HG03060 (cell line): ENCODE measurements at regions not wholly inside any gene's neighbourhood (a gene's known extent, or its start where the extent isn't known, plus 50 kb on each side); places are given as distances from the start of the nearest gene placed in this dataset.

Source experiments
- ATAC-seq: cut with Tn5 transposase; IDR thresholded peaks from one replicate; pipeline ENCODE4 v1.9.1; 2021; ENCODE audit warnings: low read depth, moderate number of reproducible peaks; ENCODE audit not compliant: unreplicated experiment

DNA sequence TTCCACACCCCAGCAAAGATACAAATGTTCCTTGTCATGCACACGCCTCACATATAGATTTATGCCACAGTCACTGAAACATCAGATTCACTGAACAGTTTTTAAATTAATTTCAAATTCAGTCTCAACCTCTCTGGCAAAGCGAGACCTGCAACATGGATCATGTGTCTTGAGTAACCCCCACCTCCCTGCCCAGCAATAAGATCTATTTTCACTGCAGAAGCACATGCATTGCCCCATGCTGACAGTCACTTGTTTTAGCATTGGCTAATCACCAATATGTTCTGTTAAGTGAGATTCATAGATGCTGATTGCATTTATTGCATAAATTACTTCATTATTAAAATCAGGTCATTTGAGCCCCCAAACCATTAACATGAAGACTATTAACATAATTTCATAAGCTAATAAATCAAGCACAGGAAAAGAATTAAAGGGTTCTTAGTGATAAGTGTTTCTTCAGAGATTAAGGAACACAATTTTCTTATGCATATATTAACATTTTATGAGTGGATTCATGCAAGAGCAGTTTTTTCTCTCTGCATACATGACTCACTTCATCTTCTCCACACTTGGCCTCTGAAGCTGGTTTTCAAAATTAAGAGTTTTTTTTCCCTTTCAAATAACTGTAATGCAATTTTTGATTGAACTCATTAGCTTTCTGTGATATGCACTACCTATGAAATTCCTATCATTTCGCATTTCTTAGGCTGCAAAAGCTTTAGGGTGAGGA is 173.2 kb upstream of the SOX4 start:
- ATAC-seq = no peak

DNA sequence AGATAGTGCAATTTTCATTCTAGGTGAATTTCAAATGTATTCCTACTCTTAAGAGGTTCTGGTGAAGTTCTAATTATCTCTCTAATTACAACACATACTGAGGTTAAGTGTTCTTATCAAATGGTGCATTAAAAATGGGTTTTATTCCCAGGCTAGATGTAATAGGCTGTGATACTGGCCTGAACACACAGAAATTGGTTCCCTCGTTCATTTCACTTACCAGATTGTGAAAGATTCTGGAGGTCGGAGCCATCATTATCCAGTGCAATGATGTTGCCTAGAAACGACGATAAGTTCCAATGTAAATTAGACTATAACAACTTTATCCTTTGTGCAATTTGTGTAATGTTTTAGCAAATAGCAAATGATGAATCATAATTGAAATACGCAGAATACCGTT is 172.6 kb upstream of the SOX4 start:
- ATAC-seq = no peak

DNA sequence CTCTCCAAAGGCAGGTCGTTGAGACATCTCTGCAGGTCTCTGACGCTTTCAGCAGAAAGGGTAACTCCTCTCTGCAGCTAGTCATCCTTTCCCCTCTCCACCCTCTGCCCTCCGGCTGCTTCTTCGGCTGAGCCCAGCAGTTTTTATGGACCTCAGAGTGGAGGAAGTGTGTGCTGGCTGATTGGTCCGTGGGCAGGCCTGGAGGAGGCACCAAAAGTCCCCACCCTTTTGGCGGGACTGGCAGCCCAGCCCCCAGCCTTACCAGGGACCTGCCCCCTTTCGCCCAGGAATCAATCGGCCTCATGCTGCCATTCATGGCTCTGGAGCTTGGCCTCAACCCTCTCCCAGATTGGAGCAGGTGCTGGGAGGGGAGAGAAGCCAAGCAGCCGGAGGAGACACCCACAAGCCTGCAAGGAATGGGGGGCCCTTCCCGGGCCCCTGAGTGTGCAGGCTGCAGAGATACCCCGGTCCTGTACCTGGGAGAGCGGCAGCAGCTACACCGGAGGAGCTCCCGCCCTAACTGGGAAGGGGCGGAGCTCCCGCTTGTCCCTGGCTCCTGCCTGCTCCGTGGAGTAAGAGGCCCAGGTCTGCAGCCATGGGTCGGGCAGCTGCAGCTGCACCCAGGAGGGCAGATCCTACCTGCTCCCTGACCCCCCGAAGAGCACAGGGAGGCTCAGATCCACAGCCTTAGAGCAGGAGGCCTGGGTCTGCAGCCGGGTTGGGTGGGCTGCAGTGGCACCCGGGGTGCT is 170.3 kb upstream of the SOX4 start:
- no peak for ATAC-seq

DNA sequence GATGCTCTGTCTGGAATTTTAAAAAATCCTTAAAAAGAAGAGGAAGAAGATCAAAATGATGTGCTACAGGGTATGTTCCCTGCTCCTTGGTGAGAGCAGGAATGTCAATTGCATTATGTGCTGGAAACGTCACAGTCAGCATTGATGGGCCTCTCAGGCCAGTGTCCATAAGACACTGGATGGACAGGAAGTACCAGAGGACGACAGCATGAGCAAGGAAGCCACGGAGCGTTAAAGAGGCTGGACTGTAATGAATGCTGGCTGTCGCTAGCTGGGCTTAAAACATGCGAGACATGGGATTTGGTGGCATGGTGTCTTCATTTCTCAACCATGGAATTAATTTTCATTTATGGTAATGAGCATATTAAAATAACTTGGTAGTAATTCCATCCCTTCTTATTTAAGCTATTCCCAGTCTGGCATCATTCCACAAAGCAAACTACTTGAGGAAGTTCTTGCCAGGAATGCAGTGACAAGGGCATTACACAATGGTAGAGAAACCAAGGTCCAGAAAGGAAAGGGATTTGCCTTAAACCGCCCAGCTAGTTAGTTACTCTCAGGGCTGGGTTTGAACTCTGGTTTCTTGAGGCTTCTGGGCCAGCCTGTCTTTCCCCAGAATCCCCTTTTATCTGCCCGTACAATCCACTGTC is 166.6 kb upstream of the SOX4 start:
- ATAC-seq = no peak

GRCh38 chr6:21429291-21429690 is 164.3 kb upstream of the SOX4 start:
- no peak for ATAC-seq

DNA sequence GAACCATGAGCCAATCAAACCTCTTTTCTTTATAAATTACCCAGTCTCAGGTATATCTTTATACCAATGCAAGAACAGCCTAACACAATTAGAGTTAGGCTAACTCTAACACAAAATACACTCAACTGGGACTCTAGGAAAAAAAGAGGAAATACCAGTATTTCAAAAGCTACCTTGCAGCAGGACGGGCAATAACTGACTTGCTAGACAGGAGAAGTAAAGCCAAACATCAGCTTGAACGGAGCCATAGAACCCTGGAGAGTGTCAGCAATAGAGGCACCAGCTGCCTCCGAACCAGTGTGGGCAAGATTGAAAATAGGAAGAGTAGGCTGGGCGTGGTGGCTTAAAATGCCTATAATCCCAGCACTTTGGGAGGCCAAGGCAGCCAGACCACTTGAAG is 162.0 kb upstream of the SOX4 start:
- no peak for ATAC-seq

- no peak for ATAC-seq
Measured at GRCh38 chr6:21436625-21437024, 156.9 kb upstream of the SOX4 start.

- ATAC-seq = no peak
Measured at GRCh38 chr6:21437581-21437980, 156.0 kb upstream of the SOX4 start.

DNA sequence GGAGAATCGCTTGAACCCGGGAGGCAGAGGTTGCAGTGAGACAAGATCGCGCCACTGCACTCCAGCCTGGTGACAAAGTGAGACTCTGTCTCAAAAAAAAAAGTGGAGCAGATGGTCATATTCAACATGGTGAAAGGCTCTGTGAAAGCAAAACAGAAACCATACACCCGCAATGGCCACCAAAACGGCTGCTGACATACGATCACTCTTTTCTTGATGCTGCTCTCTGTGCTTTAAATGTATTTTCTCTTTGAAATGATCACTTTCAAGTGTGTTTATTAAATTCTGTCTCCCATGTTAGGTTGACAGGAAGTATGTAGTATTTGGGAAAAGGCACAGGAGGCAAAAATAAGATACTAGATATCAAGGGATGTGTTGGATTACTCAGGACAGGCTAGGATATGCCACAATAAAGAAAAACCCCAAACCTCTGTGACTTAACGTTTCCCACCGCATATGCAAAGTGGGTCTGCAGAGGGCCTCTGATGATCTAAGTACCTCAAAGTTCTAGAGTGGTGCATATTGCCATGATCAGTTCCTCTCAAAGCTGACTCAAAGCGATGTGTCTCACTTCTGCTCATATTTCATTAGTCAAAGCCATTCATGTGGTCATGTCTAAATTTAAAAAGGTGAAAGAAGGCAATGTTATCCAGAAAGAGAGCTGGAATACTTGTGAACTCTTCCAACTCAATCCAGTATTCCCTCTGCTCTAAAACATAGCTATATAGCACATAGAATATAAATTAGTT is 155.1 kb upstream of the SOX4 start:
- ATAC-seq = peak; percentile 94

DNA sequence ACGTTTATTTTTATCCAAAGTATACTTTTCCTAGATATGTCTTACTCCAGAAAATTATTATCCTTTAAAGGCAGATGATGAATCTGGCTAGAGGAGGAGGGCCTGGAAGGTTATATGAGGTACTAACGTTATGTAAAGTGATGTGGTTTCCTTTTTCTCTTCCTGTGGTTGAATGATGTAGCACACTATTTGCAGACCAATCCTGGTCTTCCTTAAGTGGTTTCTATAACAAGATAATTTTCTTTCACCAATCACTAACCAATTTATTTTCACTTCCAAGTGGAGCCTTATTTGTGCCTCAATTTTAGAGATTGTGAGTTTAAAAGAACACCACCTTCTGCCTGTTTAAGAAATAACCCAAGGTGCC is 154.6 kb upstream of the SOX4 start:
- ATAC-seq = peak; percentile 56

DNA sequence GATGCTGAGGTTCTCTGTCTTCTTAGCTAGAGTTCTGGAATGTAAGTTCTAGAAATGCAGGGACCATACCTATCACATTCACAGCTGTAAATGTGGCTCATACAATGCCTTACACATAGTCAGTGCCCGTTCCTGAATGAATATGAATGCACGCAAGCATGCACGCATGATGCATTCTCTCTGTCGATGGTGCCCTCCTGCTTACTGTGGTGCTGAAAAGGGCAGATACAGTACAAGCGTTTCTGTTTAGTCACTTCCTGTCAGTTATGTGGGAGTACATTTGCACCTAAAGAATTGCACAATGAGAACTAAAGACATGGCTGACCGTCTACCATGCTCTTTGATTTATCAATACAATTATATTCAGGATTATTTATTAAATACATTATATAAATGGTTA is 152.2 kb upstream of the SOX4 start:
- ATAC-seq = no peak

DNA sequence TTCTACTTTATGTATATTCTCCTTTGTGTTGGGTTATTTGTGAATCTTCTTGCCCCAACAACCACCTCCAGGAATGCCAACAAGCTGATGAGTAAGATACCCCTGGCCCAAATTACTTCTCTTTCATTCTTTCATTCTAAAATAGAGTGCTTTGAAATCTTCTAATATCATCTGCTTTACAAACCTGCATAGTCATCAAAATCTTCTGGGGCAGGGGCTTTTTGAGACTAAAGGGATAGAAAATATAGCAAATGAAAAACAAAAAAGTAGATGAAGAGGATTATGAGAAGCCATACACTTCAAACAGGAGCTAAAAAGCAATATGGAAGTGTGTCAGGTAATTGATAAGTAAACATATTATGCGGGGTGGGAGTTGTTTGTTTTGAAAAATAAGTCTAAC is 150.7 kb upstream of the SOX4 start:
- no peak for ATAC-seq

DNA sequence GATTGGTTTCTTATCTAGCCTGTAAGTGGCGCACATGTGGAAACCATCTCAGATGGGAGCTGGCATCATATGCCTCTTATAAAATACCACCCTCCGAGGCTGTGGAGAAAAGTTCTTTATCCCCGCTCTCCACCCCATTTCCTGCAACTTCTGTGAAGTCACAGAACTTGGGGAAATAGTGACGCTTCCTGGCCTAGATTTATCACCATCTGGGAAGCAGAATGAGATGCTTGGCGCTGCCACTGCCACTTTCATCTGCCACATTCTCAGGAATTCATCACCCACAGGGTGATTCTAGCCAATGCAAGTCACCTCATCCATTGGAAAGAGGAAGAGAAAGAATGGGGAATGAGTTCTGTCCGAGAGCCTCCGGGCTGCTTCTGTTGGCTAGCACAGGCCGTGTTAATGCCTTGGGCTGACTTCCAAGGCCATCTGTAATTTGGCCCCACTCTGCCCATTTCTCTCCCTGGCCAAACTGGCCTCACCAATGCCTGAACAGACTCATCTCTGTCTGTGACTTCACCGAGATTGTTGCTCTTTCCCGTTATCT is 148.8 kb upstream of the SOX4 start:
- ATAC-seq = no peak

- ATAC-seq = no peak
Measured at GRCh38 chr6:21447987-21448386, 145.6 kb upstream of the SOX4 start.

GRCh38 chr6:21448485-21449109 is 145.0 kb upstream of the SOX4 start:
- no peak for ATAC-seq

GRCh38 chr6:21450149-21450548 is 143.4 kb upstream of the SOX4 start:
- no peak for ATAC-seq

DNA sequence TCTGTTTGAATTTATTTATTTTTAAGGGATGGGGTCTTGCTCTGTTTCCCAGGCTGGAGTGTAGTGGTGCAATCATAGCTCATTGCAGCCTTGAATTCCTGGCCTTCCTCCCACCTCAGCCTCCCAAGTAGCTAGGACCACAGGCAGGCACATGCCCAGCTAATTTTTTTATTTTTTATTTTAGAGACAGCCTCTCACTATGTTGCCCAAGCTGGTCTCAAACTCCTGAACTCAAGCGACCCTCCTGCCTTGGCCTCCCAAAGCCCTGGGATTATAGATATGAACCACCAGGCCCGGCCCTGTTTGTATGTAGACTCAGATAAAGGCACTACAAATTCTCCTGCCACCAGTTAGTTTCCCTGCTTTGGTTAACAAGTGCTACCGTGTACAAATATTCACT is 142.9 kb upstream of the SOX4 start:
- no peak for ATAC-seq

GRCh38 chr6:21451546-21452013 is 142.0 kb upstream of the SOX4 start:
- ATAC-seq = no peak

DNA sequence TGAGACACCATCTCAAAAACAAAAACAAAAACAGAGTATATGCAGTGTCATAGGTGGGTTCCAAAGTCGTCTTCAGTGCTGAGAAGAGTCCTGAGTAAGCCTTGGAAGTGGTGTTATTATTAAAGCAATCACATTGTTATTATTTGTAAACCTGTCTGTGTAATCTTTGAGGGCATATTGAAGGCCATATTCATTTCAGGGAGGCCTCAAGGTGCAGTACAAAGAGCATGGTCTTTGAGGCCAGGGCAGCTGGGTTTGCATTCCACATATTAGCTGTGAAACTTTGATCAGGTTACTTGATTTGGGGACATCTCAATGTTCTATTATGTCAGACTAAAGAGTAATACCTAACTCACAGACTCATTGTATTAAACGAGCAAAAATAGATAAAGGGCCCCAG is 139.3 kb upstream of the SOX4 start:
- ATAC-seq = no peak

GRCh38 chr6:21455071-21455470 is 138.5 kb upstream of the SOX4 start:
- ATAC-seq = no peak
